Naive thymus-derived CD4-positive, alpha-beta T cell (primary cell): ENCODE measurements at regions not wholly inside any gene's neighbourhood (a gene's known extent, or its start where the extent isn't known, plus 50 kb on each side); places are given as distances from the start of the nearest gene placed in this dataset.

Experiments used
- ATAC-seq: fragments of 150-1000 bp; cut with Tn5 transposase; 2 replicates; pipeline ENCODE4 v1.10.0; 2021; ENCODE audit warnings: mild to moderate bottlenecking, moderate library complexity
- CTCF ChIA-PET: fragments of 350-600 bp; sonication (Branson Sonifier 250); formaldehyde crosslinking; loops from one replicate; lab custom pipeline; 2021; ENCODE audit warnings: antibody characterized with exemption; lab: Charles Lee
- POLR2A ChIA-PET: fragments of 350-600 bp; sonication (Branson Sonifier 250); formaldehyde crosslinking; loops from one replicate; lab custom pipeline; 2021; ENCODE audit warnings: antibody characterized with exemption, inconsistent platforms; lab: Charles Lee
- DNase-seq, 9 donors: peaks; one replicate each; pipeline versions ENCODE4 v3.0.0 to v3.0.0-alpha.2; 2020 to 2022; ENCODE audit warnings: mixed read lengths in 1 of 9
- H3K27ac ChIP-seq: one replicate; pipeline ENCODE4 v1.7.0; 2013; ENCODE audit warnings: mild to moderate bottlenecking, low read depth, low read length, moderate library complexity
- H3K27me3 ChIP-seq, 2 donors: one replicate each; pipeline ENCODE4 v1.7.0; 2013; ENCODE audit warnings: low read length in 2 of 2, mild to moderate bottlenecking in 2 of 2, moderate library complexity in 2 of 2; ENCODE audit not compliant: control insufficient read depth in 2 of 2, insufficient read depth in 2 of 2
- H3K36me3 ChIP-seq, 3 experiments: 1 replicate in 2 of 3; 2 replicates in 1 of 3; pipeline ENCODE4 v1.7.0; 2013; ENCODE audit warnings: low read length in 3 of 3, mild to moderate bottlenecking in 3 of 3, moderate library complexity in 1 of 3; ENCODE audit not compliant: insufficient read depth in 3 of 3, control insufficient read depth in 2 of 3
- H3K4me1 ChIP-seq, 2 donors: one replicate each; pipeline ENCODE4 v1.7.0; 2013; ENCODE audit warnings: low read length in 2 of 2, mild to moderate bottlenecking in 2 of 2, moderate library complexity in 1 of 2; ENCODE audit not compliant: control insufficient read depth in 2 of 2, insufficient read depth in 2 of 2
- H3K4me3 ChIP-seq: 2 replicates; pipeline ENCODE4 v1.7.0; 2013; ENCODE audit warnings: mild to moderate bottlenecking, low read length
- H3K9me3 ChIP-seq, 3 experiments: 1 replicate in 2 of 3; 2 replicates in 1 of 3; pipeline ENCODE4 v1.7.0; 2013; ENCODE audit warnings: low read length in 3 of 3; ENCODE audit not compliant: control insufficient read depth in 2 of 3
- H3K27ac Mint-ChIP-seq, 9 donors: one replicate each; pipeline ENCODE4 v1.8.0; 2020 to 2022; ENCODE audit warnings: mixed read lengths in 9 of 9, mild to moderate bottlenecking in 8 of 9, moderate library complexity in 5 of 9, inconsistent platforms in 2 of 9
- H3K27me3 Mint-ChIP-seq, 5 donors: one replicate each; pipeline ENCODE4 v1.8.0; 2021 to 2022; ENCODE audit warnings: mixed read lengths in 5 of 5, mild to moderate bottlenecking in 1 of 5
- H3K36me3 Mint-ChIP-seq, 5 donors: one replicate each; pipeline ENCODE4 v1.8.0; 2020 to 2022; ENCODE audit warnings: mixed read lengths in 5 of 5, mild to moderate bottlenecking in 3 of 5, inconsistent platforms in 1 of 5
- H3K4me1 Mint-ChIP-seq, 7 donors: one replicate each; pipeline ENCODE4 v1.8.0; 2020 to 2022; ENCODE audit warnings: mixed read lengths in 7 of 7, mild to moderate bottlenecking in 3 of 7, inconsistent platforms in 1 of 7
- H3K4me3 Mint-ChIP-seq, 10 donors: one replicate each; pipeline ENCODE4 v1.8.0; 2020 to 2022; ENCODE audit warnings: mild to moderate bottlenecking in 10 of 10, mixed read lengths in 10 of 10, moderate library complexity in 6 of 10, inconsistent platforms in 2 of 10
- H3K9me3 Mint-ChIP-seq, 11 donors: one replicate each; pipeline ENCODE4 v1.8.0; 2020 to 2022; ENCODE audit warnings: mixed read lengths in 11 of 11, mild to moderate bottlenecking in 4 of 11, inconsistent platforms in 1 of 11, moderate library complexity in 1 of 11
- intact Hi-C, 2 donors: fragments of 100-400 bp; cut with micrococcal nuclease; formaldehyde crosslinking; loops; one replicate each; pipeline ENCODE4 v1.15.1; 2023

GRCh38 chr13:62643799-62644524 lies 1228.3 kb upstream of the PCDH20 start:
- Mint-ChIP-seq H3K4me1 (no peaks in the 10 kb centered on the region), H3K36me3 (no peaks in the 10 kb centered on the region), H3K9me3 (peaks cover 0 to 21% (median 5%) of the 10 kb centered on the region in 11 donors), H3K4me3 (no peak overlapping the region), H3K27ac (no peak overlapping the region), H3K27me3 (no peaks in the 10 kb centered on the region)
- H3K27ac ChIP-seq: no peak overlapping the region
- intact Hi-C loops: no loop called here
- H3K4me1 ChIP-seq: no peaks in the 10 kb centered on the region
- no peak overlapping the region for H3K4me3 ChIP-seq
- DNase-seq (no peak), ATAC-seq (no peak)
- POLR2A ChIA-PET: no interaction called here
- CTCF ChIA-PET: no interaction called here
- H3K27me3 ChIP-seq: no peaks in the 10 kb centered on the region
- H3K36me3 ChIP-seq: no peaks in the 10 kb centered on the region
- no peaks in the 10 kb centered on the region for H3K9me3 ChIP-seq

- ChIA-PET POLR2A (no interaction called here), CTCF (no interaction called here)
- DNase-seq: no peak
- H3K27me3 ChIP-seq: no peaks in the 10 kb centered on the region
- no peak overlapping the region for H3K4me3 ChIP-seq
- no peaks in the 10 kb centered on the region for H3K9me3 ChIP-seq
- no peak overlapping the region for H3K27ac Mint-ChIP-seq
- intact Hi-C loops: no loop called here
- peaks cover 0 to 21% (median 5%) of the 10 kb centered on the region in 11 donors for H3K9me3 Mint-ChIP-seq
- H3K36me3 ChIP-seq: no peaks in the 10 kb centered on the region
- H3K27me3 Mint-ChIP-seq: no peaks in the 10 kb centered on the region
- H3K27ac ChIP-seq: no peak overlapping the region
- no peak overlapping the region for H3K4me3 Mint-ChIP-seq
- no peaks in the 10 kb centered on the region for H3K4me1 Mint-ChIP-seq
- H3K4me1 ChIP-seq: no peaks in the 10 kb centered on the region
- ATAC-seq: no peak
- H3K36me3 Mint-ChIP-seq: no peaks in the 10 kb centered on the region
Measured at GRCh38 chr13:62643007-62643483, 1227.4 kb upstream of the PCDH20 start.

- intact Hi-C loops: no loop called here
- H3K27ac ChIP-seq: no peak overlapping the region
- Mint-ChIP-seq H3K4me3 (no peak overlapping the region), H3K27ac (no peak overlapping the region), H3K9me3 (peaks cover 0 to 14% (median 3%) of the 10 kb centered on the region in 11 donors), H3K27me3 (no peaks in the 10 kb centered on the region), H3K36me3 (no peaks in the 10 kb centered on the region), H3K4me1 (no peaks in the 10 kb centered on the region)
- POLR2A ChIA-PET: no interaction called here
- no peak for ATAC-seq
- CTCF ChIA-PET: no interaction called here
- no peaks in the 10 kb centered on the region for H3K27me3 ChIP-seq
- H3K4me1 ChIP-seq: no peaks in the 10 kb centered on the region
- H3K4me3 ChIP-seq: no peak overlapping the region
- no peak for DNase-seq
- H3K36me3 ChIP-seq: no peaks in the 10 kb centered on the region
- no peaks in the 10 kb centered on the region for H3K9me3 ChIP-seq
Measured at GRCh38 chr13:62635161-62635560, 1219.5 kb upstream of the PCDH20 start.

- no peaks in the 10 kb centered on the region for H3K4me1 Mint-ChIP-seq
- ChIA-PET CTCF (no interaction called here), POLR2A (no interaction called here)
- Histone ChIP-seq H3K36me3 (no peaks in the 10 kb centered on the region), H3K27ac (no peak overlapping the region), H3K9me3 (no peaks in the 10 kb centered on the region), H3K4me3 (no peak overlapping the region), H3K27me3 (no peaks in the 10 kb centered on the region), H3K4me1 (no peaks in the 10 kb centered on the region)
- DNase-seq (no peak), ATAC-seq (no peak)
- intact Hi-C loops: no loop called here
- peaks cover 0 to 14% (median 3%) of the 10 kb centered on the region in 11 donors for H3K9me3 Mint-ChIP-seq
- no peaks in the 10 kb centered on the region for H3K36me3 Mint-ChIP-seq
- no peak overlapping the region for H3K4me3 Mint-ChIP-seq
- no peak overlapping the region for H3K27ac Mint-ChIP-seq
- no peaks in the 10 kb centered on the region for H3K27me3 Mint-ChIP-seq
Measured at GRCh38 chr13:62633448-62633847, 1217.8 kb upstream of the PCDH20 start.

GRCh38 chr13:62631619-62632018 lies 1216.0 kb upstream of the PCDH20 start:
- POLR2A ChIA-PET: no interaction called here
- CTCF ChIA-PET: no interaction called here
- H3K36me3 Mint-ChIP-seq: no peaks in the 10 kb centered on the region

GRCh38 chr13:62631124-62631523 lies 1215.5 kb upstream of the PCDH20 start:
- H3K27ac Mint-ChIP-seq: no peak overlapping the region
- ChIA-PET POLR2A (no interaction called here), CTCF (no interaction called here)
- H3K4me3 ChIP-seq: no peak overlapping the region
- no peaks in the 10 kb centered on the region for H3K36me3 Mint-ChIP-seq
- H3K9me3 Mint-ChIP-seq: peaks cover 0 to 8% (median 3%) of the 10 kb centered on the region in 11 donors
- no peak for DNase-seq
- no peak for ATAC-seq
- H3K4me1 ChIP-seq: no peaks in the 10 kb centered on the region
- intact Hi-C loops: no loop called here
- no peaks in the 10 kb centered on the region for H3K4me1 Mint-ChIP-seq
- H3K27ac ChIP-seq: no peak overlapping the region
- H3K27me3 Mint-ChIP-seq: no peaks in the 10 kb centered on the region
- no peak overlapping the region for H3K4me3 Mint-ChIP-seq
- no peaks in the 10 kb centered on the region for H3K36me3 ChIP-seq
- H3K27me3 ChIP-seq: no peaks in the 10 kb centered on the region
- H3K9me3 ChIP-seq: no peaks in the 10 kb centered on the region

More at GRCh38 chr13:62631619-62632018, 1216.0 kb upstream of the PCDH20 start:
- Mint-ChIP-seq H3K9me3 (peaks cover 0 to 9% (median 3%) of the 10 kb centered on the region in 11 donors), H3K4me3 (no peak overlapping the region), H3K27me3 (no peaks in the 10 kb centered on the region), H3K27ac (no peak overlapping the region), H3K4me1 (no peaks in the 10 kb centered on the region)
- Histone ChIP-seq H3K27ac (no peak overlapping the region), H3K36me3 (no peaks in the 10 kb centered on the region), H3K27me3 (no peaks in the 10 kb centered on the region), H3K4me1 (no peaks in the 10 kb centered on the region), H3K9me3 (no peaks in the 10 kb centered on the region), H3K4me3 (no peak overlapping the region)
- DNase-seq: no peak
- ATAC-seq: no peak
- intact Hi-C loops: no loop called here

- no peak overlapping the region for H3K4me3 Mint-ChIP-seq
- CTCF ChIA-PET: no interaction called here
Measured at GRCh38 chr13:62629618-62630017, 1214.0 kb upstream of the PCDH20 start.

More at GRCh38 chr13:62629618-62630017, 1214.0 kb upstream of the PCDH20 start:
- Histone ChIP-seq H3K27ac (no peak overlapping the region), H3K9me3 (no peaks in the 10 kb centered on the region), H3K4me3 (no peak overlapping the region), H3K27me3 (no peaks in the 10 kb centered on the region), H3K36me3 (no peaks in the 10 kb centered on the region), H3K4me1 (no peaks in the 10 kb centered on the region)
- POLR2A ChIA-PET: no interaction called here
- Mint-ChIP-seq H3K9me3 (peaks cover 0 to 10% (median 2%) of the 10 kb centered on the region in 11 donors), H3K27me3 (no peaks in the 10 kb centered on the region), H3K36me3 (no peaks in the 10 kb centered on the region), H3K27ac (no peak overlapping the region), H3K4me1 (no peaks in the 10 kb centered on the region)
- ATAC-seq (no peak), DNase-seq (no peak)
- intact Hi-C loops: no loop called here
